CD14-positive monocyte (primary cell): ENCODE measurements at regions not wholly inside any gene's neighbourhood (a gene's known extent, or its start where the extent isn't known, plus 50 kb on each side); places are given as distances from the start of the nearest gene placed in this dataset.
A peak's percentile ranks its signal among the peaks of the same experiment; 100 is the strongest.
"Not testable (repeated sequence)": the region's sequence is repeated elsewhere in the genome, so short reads cannot be mapped to it uniquely, and the experiment has no call there.

ENCODE experiments used
- DNase-seq, 3 donors: peaks; one replicate each; pipeline ENCODE4 v3.0.0-alpha.2; 2011 to 2022
- H2AFZ ChIP-seq: 2 replicates; pipeline ENCODE4 v1.6.0; 2012; ENCODE audit warnings: mild to moderate bottlenecking, low read depth, low read length, inconsistent platforms; ENCODE audit not compliant: insufficient read depth, poor library complexity, severe bottlenecking
- H3K27ac ChIP-seq, 2 donors: 1 replicate in 1 of 2; 2 replicates in 1 of 2; pipeline ENCODE4 v1.5.1; 2012 to 2013; ENCODE audit warnings: low read length in 2 of 2, control low read depth in 1 of 2, inconsistent platforms in 1 of 2, low read depth in 1 of 2, mild to moderate bottlenecking in 1 of 2
- H3K27me3 ChIP-seq, 2 donors: one replicate each; pipeline versions ENCODE4 v1.6.0 to v1.6.1; 2011 to 2013; ENCODE audit warnings: low read length in 2 of 2; ENCODE audit not compliant: control insufficient read depth in 2 of 2, insufficient read depth in 2 of 2
- H3K36me3 ChIP-seq, 2 donors: replicated peaks in 1 of 2; 1 replicate in 1 of 2; 2 replicates in 1 of 2; pipeline versions ENCODE4 v1.5.1 to v1.6.1; 2012 to 2013; ENCODE audit warnings: low read length in 2 of 2, control low read depth in 1 of 2, inconsistent platforms in 1 of 2, mild to moderate bottlenecking in 1 of 2; ENCODE audit not compliant: insufficient read depth in 2 of 2, control insufficient read depth in 1 of 2
- H3K4me1 ChIP-seq, 2 donors: 1 replicate in 1 of 2; 2 replicates in 1 of 2; pipeline versions ENCODE4 v1.5.1 to v1.6.1; 2012 to 2013; ENCODE audit warnings: low read length in 2 of 2, control low read depth in 1 of 2, inconsistent platforms in 1 of 2, mild to moderate bottlenecking in 1 of 2, moderate library complexity in 1 of 2; ENCODE audit not compliant: insufficient read depth in 2 of 2, control insufficient read depth in 1 of 2
- H3K4me2 ChIP-seq: replicated peaks from 2 replicates; pipeline ENCODE3; 2012; ENCODE audit warnings: low read length, moderate library complexity, mild to moderate bottlenecking; ENCODE audit not compliant: poor library complexity, severe bottlenecking; ENCODE audit errors: extremely low read depth
- H3K4me3 ChIP-seq, 3 experiments: fragments of 200-600 bp in 1 of 3; sonication (generic) in 1 of 3; replicated peaks in 1 of 3; 1 replicate in 2 of 3; 2 replicates in 1 of 3; pipeline ENCODE4 v1.5.1; 2011 to 2013; ENCODE audit warnings: low read length in 3 of 3, mild to moderate bottlenecking in 3 of 3, control low read depth in 2 of 3, low read depth in 2 of 3, inconsistent platforms in 1 of 3, moderate library complexity in 1 of 3
- H3K79me2 ChIP-seq: 2 replicates; pipeline ENCODE4 v1.6.0; 2012; ENCODE audit warnings: mild to moderate bottlenecking, control low read depth, inconsistent platforms, low read length, moderate library complexity; ENCODE audit not compliant: insufficient read depth
- H3K9ac ChIP-seq: 2 replicates; pipeline ENCODE4 v1.6.0; 2017; ENCODE audit warnings: low read length, mild to moderate bottlenecking; ENCODE audit not compliant: insufficient read depth, poor library complexity, severe bottlenecking
- H3K9me3 ChIP-seq, 2 donors: replicated peaks in 1 of 2; 1 replicate in 1 of 2; 2 replicates in 1 of 2; pipeline versions ENCODE4 v1.5.1 to v1.6.1; 2012 to 2013; ENCODE audit warnings: low read length in 2 of 2, control low read depth in 1 of 2; ENCODE audit not compliant: control insufficient read depth in 1 of 2, insufficient read depth in 1 of 2
- H4K20me1 ChIP-seq: 2 replicates; pipeline ENCODE4 v1.6.0; 2012; ENCODE audit warnings: mild to moderate bottlenecking, low read length, control low read depth, moderate library complexity; ENCODE audit not compliant: insufficient read depth
- H3K27ac Mint-ChIP-seq, 7 donors: one replicate each; pipeline ENCODE4 v1.8.0; 2020; ENCODE audit warnings: mild to moderate bottlenecking in 7 of 7, mixed read lengths in 7 of 7, moderate library complexity in 6 of 7, inconsistent platforms in 2 of 7
- H3K27me3 Mint-ChIP-seq, 3 donors: one replicate each; pipeline ENCODE4 v1.8.0; 2021 to 2022; ENCODE audit warnings: low read depth in 3 of 3, mild to moderate bottlenecking in 3 of 3, mixed read lengths in 3 of 3, moderate library complexity in 3 of 3, inconsistent platforms in 1 of 3
- H3K36me3 Mint-ChIP-seq, 2 donors: one replicate each; pipeline ENCODE4 v1.8.0; 2020; ENCODE audit warnings: mixed read lengths in 2 of 2, inconsistent platforms in 1 of 2, mild to moderate bottlenecking in 1 of 2
- H3K4me1 Mint-ChIP-seq: one replicate; pipeline ENCODE4 v1.8.0; 2020; ENCODE audit warnings: mild to moderate bottlenecking, mixed read lengths
- H3K4me3 Mint-ChIP-seq, 2 donors: one replicate each; pipeline ENCODE4 v1.8.0; 2020; ENCODE audit warnings: mild to moderate bottlenecking in 2 of 2, mixed read lengths in 2 of 2, moderate library complexity in 1 of 2
- H3K9me3 Mint-ChIP-seq, 7 donors: one replicate each; pipeline ENCODE4 v1.8.0; 2020 to 2022; ENCODE audit warnings: mixed read lengths in 7 of 7, mild to moderate bottlenecking in 6 of 7, moderate library complexity in 6 of 7, inconsistent platforms in 2 of 7
- WGBS: methylation state at CpG from one replicate; pipeline ENCODE4 v1.1.5; 2013; ENCODE audit warnings: missing lambda C conversion rate; ENCODE audit not compliant: insufficient coverage; 5-methylcytosine and 5-hydroxymethylcytosine counted together
- intact Hi-C, 2 donors: fragments of 100-400 bp; cut with micrococcal nuclease; formaldehyde crosslinking; loops; one replicate each; pipeline versions ENCODE4 v1.15.0 to v1.15.1; 2023

- not testable (repeated sequence) for H3K4me1 Mint-ChIP-seq, DNase-seq, H3K9ac ChIP-seq
These were observed 91.4 kb upstream of the PRDM7 start for GRCh38 chr16:90168349-90169126.

DNA sequence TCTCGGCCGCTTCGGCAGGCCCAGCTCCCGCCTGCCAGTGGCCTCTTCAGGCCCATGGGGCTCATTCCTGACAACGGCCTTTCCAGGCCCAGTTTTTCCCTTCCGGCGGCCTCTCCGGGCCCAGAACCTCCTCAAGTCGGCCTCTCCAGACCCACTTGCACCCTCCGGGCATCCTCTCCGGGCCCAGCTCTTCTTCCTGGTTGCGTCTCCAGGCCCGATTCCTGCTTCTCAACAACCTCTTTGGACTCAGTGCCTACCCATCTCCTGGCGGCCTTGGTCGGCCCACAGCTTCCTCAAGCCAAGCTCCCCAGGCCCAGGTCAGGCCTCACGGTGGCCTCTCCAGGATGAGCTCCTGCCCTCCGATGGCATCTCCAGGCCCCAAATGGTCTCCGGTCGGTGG is 90.6 kb upstream of the PRDM7 start:
- H3K27ac ChIP-seq, H3K4me1 Mint-ChIP-seq, H3K4me2 ChIP-seq, H3K4me1 ChIP-seq, H3K27ac Mint-ChIP-seq, H3K9ac ChIP-seq, intact Hi-C loops, H3K27me3 ChIP-seq, H3K79me2 ChIP-seq, H3K4me3 ChIP-seq, DNase-seq, H4K20me1 ChIP-seq, H2AFZ ChIP-seq, H3K27me3 Mint-ChIP-seq, H3K36me3 ChIP-seq, H3K9me3 ChIP-seq, H3K4me3 Mint-ChIP-seq, H3K9me3 Mint-ChIP-seq: not testable (repeated sequence)
- H3K36me3 Mint-ChIP-seq: peaks cover 7 to 11% of the 10 kb centered on the region in 2 donors
- WGBS: no CpG with 5 or more reads among the region's 19 CpGs

More at GRCh38 chr16:90168349-90169126, 91.4 kb upstream of the PRDM7 start:
- WGBS: no CpG with 5 or more reads among the region's 38 CpGs
- H3K27me3 ChIP-seq, H3K36me3 ChIP-seq, H3K9me3 ChIP-seq, H3K4me2 ChIP-seq, H3K4me3 ChIP-seq, H3K79me2 ChIP-seq, H3K27ac ChIP-seq, H4K20me1 ChIP-seq, intact Hi-C loops, H3K27ac Mint-ChIP-seq, H3K27me3 Mint-ChIP-seq, H3K4me1 ChIP-seq, H2AFZ ChIP-seq, H3K9me3 Mint-ChIP-seq, H3K4me3 Mint-ChIP-seq: not testable (repeated sequence)
- peaks cover 7 to 11% of the 10 kb centered on the region in 2 donors for H3K36me3 Mint-ChIP-seq

DNA sequence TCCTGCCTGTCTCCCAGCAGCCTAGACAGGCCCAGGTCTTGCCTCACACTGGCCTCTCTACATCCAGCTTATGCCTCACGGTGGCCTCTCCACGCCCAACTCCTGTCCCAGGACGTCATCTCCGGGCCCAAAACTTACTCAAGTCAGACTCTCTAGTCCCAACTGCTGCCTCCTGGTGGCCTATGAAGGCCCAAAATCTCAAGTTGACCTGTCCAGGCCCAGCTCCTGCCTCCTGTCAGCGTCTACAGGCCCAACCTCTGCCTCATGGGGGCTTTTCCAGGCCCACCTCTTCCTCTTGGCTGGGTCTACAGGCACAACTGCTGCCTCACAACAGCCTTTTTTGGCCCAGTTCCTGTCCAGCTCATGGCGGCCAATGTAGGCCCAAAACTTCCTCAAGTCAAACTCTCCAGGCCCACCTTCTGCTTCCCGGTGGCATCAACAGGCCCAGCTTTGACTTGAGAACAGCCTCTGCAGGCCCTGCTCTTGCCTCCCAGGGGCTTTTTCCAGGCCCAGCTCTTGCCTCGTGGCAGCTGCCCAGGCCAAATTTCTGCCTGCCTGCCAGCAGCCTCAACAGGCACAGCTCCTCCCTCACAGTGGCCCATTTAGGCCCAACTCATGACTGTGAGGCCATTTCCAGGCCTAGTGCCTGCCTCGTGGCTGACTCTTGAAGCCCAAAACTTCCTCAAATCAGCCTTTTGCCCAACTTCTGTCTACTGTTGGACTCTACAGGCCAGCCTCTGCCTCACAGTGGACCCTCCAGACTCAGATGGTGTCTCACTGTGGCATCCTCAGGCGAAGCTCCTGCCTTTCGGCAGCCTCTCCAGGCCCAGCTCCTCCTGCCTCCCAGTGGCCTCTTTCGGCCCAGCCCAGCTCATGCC is 89.8 kb upstream of the PRDM7 start:
- H3K4me1 ChIP-seq, intact Hi-C loops, H3K79me2 ChIP-seq, H3K4me3 ChIP-seq, H2AFZ ChIP-seq, H3K27me3 Mint-ChIP-seq, H3K27me3 ChIP-seq, H3K27ac ChIP-seq, H3K36me3 ChIP-seq, H3K9me3 Mint-ChIP-seq, H4K20me1 ChIP-seq, H3K4me3 Mint-ChIP-seq, H3K4me2 ChIP-seq, DNase-seq, H3K4me1 Mint-ChIP-seq, H3K9ac ChIP-seq, H3K9me3 ChIP-seq: not testable (repeated sequence)
- WGBS: no CpG with 5 or more reads among the region's 12 CpGs
- peak overlapping the region in 1 of 7 donors; percentile 60 for H3K27ac Mint-ChIP-seq
- peaks cover 8 to 11% of the 10 kb centered on the region in 2 donors for H3K36me3 Mint-ChIP-seq

- H3K4me3 Mint-ChIP-seq, H3K9me3 ChIP-seq, H3K27ac ChIP-seq, H3K36me3 ChIP-seq, H3K4me3 ChIP-seq, H3K79me2 ChIP-seq, H3K36me3 Mint-ChIP-seq, H3K4me1 ChIP-seq, H4K20me1 ChIP-seq, H2AFZ ChIP-seq, intact Hi-C loops, H3K9ac ChIP-seq, H3K27ac Mint-ChIP-seq, H3K4me1 Mint-ChIP-seq, H3K4me2 ChIP-seq, H3K27me3 ChIP-seq, H3K9me3 Mint-ChIP-seq, H3K27me3 Mint-ChIP-seq, DNase-seq: not testable (repeated sequence)
- no CpG with 5 or more reads among the region's 4 CpGs for WGBS
These were observed 73.9 kb upstream of the PRDM7 start for GRCh38 chr16:90151027-90151426.
